ENCODE measurements at regions not wholly inside any gene's neighbourhood (a gene's known extent, or its start where the extent isn't known, plus 50 kb on each side); places are given as distances from the start of the nearest gene placed in this dataset.
"Not testable (repeated sequence)": the region's sequence is repeated elsewhere in the genome, so short reads cannot be mapped to it uniquely, and the experiment has no call there.

GRCh38 chr20:24418731-24419130 is 50.7 kb upstream of the SYNDIG1 start:
- H3K4me3 ChIP-seq (ENCODE audit: low read depth, low read length), result no peak overlapping the region
- DNase-seq (ENCODE audit: low read depth), result no peak
- no peak for TF ChIP-seq CTCF (IDR thresholded peaks at IDR 0.05; ENCODE audit: insufficient read depth, low read depth, low read length)

GRCh38 chr20:24417485-24417884 is 51.9 kb upstream of the SYNDIG1 start:
- no peak for TF ChIP-seq CTCF (IDR thresholded peaks at IDR 0.05; ENCODE audit: insufficient read depth, low read depth, low read length)
- DNase-seq (ENCODE audit: low read depth), result no peak
- H3K4me3 ChIP-seq (ENCODE audit: low read depth, low read length), result no peak overlapping the region

- H3K4me3 ChIP-seq (ENCODE audit: low read depth, low read length); DNase-seq (ENCODE audit: low read depth): not testable (repeated sequence)
Measured at GRCh38 chr20:24415444-24415843, 54.0 kb upstream of the SYNDIG1 start.

GRCh38 chr20:24411834-24412216 is 57.6 kb upstream of the SYNDIG1 start:
- TF ChIP-seq CTCF (IDR thresholded peaks at IDR 0.05; ENCODE audit: insufficient read depth, low read depth, low read length), result no peak
- no peak overlapping the region for H3K4me3 ChIP-seq (ENCODE audit: low read depth, low read length)

GRCh38 chr20:24411003-24411833 is 58.2 kb upstream of the SYNDIG1 start:
- no peak overlapping the region for H3K4me3 ChIP-seq (ENCODE audit: low read depth, low read length)
- DNase-seq (ENCODE audit: low read depth), result no peak
- no peak for TF ChIP-seq CTCF (IDR thresholded peaks at IDR 0.05; ENCODE audit: insufficient read depth, low read depth, low read length)

More at GRCh38 chr20:24411834-24412216, 57.6 kb upstream of the SYNDIG1 start:
- no peak for DNase-seq (ENCODE audit: low read depth)

- no peak overlapping the region for H3K4me3 ChIP-seq (ENCODE audit: low read depth, low read length)
- no peak for DNase-seq (ENCODE audit: low read depth)
- TF ChIP-seq CTCF (IDR thresholded peaks at IDR 0.05; ENCODE audit: insufficient read depth, low read depth, low read length), result no peak
Measured at GRCh38 chr20:24407151-24407550, 62.3 kb upstream of the SYNDIG1 start.

GRCh38 chr20:24406750-24407149 is 62.7 kb upstream of the SYNDIG1 start:
- DNase-seq (ENCODE audit: low read depth), result no peak
- no peak overlapping the region for H3K4me3 ChIP-seq (ENCODE audit: low read depth, low read length)
- TF ChIP-seq CTCF (IDR thresholded peaks at IDR 0.05; ENCODE audit: insufficient read depth, low read depth, low read length), result no peak

Data from fibroblast of villous mesenchyme (primary cell).